H1 (cell line): ENCODE measurements at regions not wholly inside any gene's neighbourhood (a gene's known extent, or its start where the extent isn't known, plus 50 kb on each side); places are given as distances from the start of the nearest gene placed in this dataset.
"Not testable (repeated sequence)": the region's sequence is repeated elsewhere in the genome, so short reads cannot be mapped to it uniquely, and the experiment has no call there.

Experiments
- CTCF ChIA-PET: fragments of 300-600 bp; sonication (Branson Sonifier 250); formaldehyde crosslinking; loops from one replicate; lab custom pipeline; 2021; ENCODE audit not compliant: partially characterized antibody; lab: Charles Lee
- POLR2A ChIA-PET: fragments of 300-600 bp; sonication (Branson Sonifier 250); formaldehyde crosslinking; loops from one replicate; lab custom pipeline; 2021; ENCODE audit warnings: inconsistent platforms; ENCODE audit not compliant: partially characterized antibody; lab: Charles Lee
- DNase-seq, 2 experiments: peaks; one replicate each; pipeline versions ENCODE4 v3.0.0 to v3.0.0-alpha.2; 2010 to 2022; ENCODE audit warnings: low spot score in 2 of 2, low read depth in 1 of 2, mixed read lengths in 1 of 2
- FAIRE-seq: peaks from 2 replicates; lab custom pipeline; 2011; peaks lifted over from hg19 to GRCh38; lab: Jason Lieb, UNC
- H2AFZ ChIP-seq: 2 replicates; pipeline ENCODE4 v1.8.1; 2012; ENCODE audit warnings: low read length, inconsistent platforms
- H2AK5ac ChIP-seq: 2 replicates; pipeline ENCODE4 v1.6.1; 2013; ENCODE audit warnings: low read depth, low read length
- H2BK120ac ChIP-seq: replicated peaks from 2 replicates; pipeline ENCODE3; 2013; ENCODE audit warnings: low read depth, low read length, inconsistent platforms
- H2BK12ac ChIP-seq: 2 replicates; pipeline ENCODE4 v1.6.1; 2013; ENCODE audit warnings: low read depth, low read length
- H2BK15ac ChIP-seq: 2 replicates; pipeline ENCODE4 v1.6.1; 2013; ENCODE audit warnings: low read length
- H2BK20ac ChIP-seq: 2 replicates; pipeline ENCODE4 v1.6.1; 2013; ENCODE audit warnings: low read length
- H2BK5ac ChIP-seq: 2 replicates; pipeline ENCODE4 v1.6.1; 2013; ENCODE audit warnings: low read depth, low read length
- H3K14ac ChIP-seq: 2 replicates; pipeline ENCODE4 v1.6.1; 2013; ENCODE audit warnings: inconsistent platforms; ENCODE audit not compliant: insufficient read length
- H3K18ac ChIP-seq: 2 replicates; pipeline ENCODE4 v1.6.1; 2013; ENCODE audit warnings: low read length; ENCODE audit errors: extremely low read depth
- H3K23ac ChIP-seq: 2 replicates; pipeline ENCODE4 v1.6.1; 2013; ENCODE audit warnings: inconsistent platforms; ENCODE audit not compliant: insufficient read length
- H3K23me2 ChIP-seq: 2 replicates; pipeline ENCODE4 v1.6.1; 2013; ENCODE audit warnings: low read depth, low read length
- H3K27ac ChIP-seq: 2 replicates; pipeline ENCODE4 v1.6.1; 2011; ENCODE audit warnings: low read depth, low read length, inconsistent platforms
- H3K27me3 ChIP-seq, 4 experiments: replicated peaks in 1 of 4; 1 replicate in 1 of 4; 2 replicates in 3 of 4; pipeline versions ENCODE4 v1.6.1 to v1.8.1; 2011 to 2013; ENCODE audit warnings: low read length in 3 of 4, mild to moderate bottlenecking in 3 of 4, inconsistent platforms in 2 of 4, mixed read lengths in 2 of 4, moderate library complexity in 1 of 4; ENCODE audit not compliant: control insufficient read depth in 3 of 4, insufficient read depth in 3 of 4; ENCODE audit errors: extremely low read depth in 1 of 4
- H3K36me3 ChIP-seq, 4 experiments: 2 replicates each; pipeline versions ENCODE4 v1.6.1 to v1.8.1; 2011 to 2013; ENCODE audit warnings: mild to moderate bottlenecking in 4 of 4, low read length in 3 of 4, moderate library complexity in 2 of 4, control low read depth in 1 of 4, inconsistent platforms in 1 of 4; ENCODE audit not compliant: insufficient read depth in 4 of 4, control insufficient read depth in 2 of 4
- H3K4ac ChIP-seq: replicated peaks from 2 replicates; pipeline ENCODE3; 2013; ENCODE audit warnings: low read length, low read depth, mixed read lengths, inconsistent platforms; ENCODE audit not compliant: insufficient read length
- H3K4me1 ChIP-seq, 4 experiments: replicated peaks in 1 of 4; 1 replicate in 1 of 4; 2 replicates in 3 of 4; pipeline versions ENCODE4 v1.6.1 to v1.8.1; 2011 to 2013; ENCODE audit warnings: low read length in 3 of 4, inconsistent platforms in 2 of 4, mixed read lengths in 1 of 4; ENCODE audit not compliant: insufficient read depth in 4 of 4, control insufficient read depth in 3 of 4
- H3K4me2 ChIP-seq, 2 experiments: 2 replicates each; pipeline versions ENCODE4 v1.6.1 to v1.8.1; 2011 to 2013; ENCODE audit warnings: low read depth in 2 of 2, low read length in 2 of 2, control low read depth in 1 of 2, inconsistent platforms in 1 of 2, mild to moderate bottlenecking in 1 of 2; ENCODE audit not compliant: insufficient read depth in 1 of 2
- H3K4me3 ChIP-seq, 4 experiments: fragments of 200-600, 300-600 bp in 1 of 4; sonication (generic), shearing (Covaris generic), sonication (Bioruptor Twin) in 1 of 4; 2 replicates each; pipeline versions ENCODE4 v1.5.1 to v1.8.1; 2011 to 2016; ENCODE audit warnings: low read length in 4 of 4, low read depth in 3 of 4, control low read depth in 2 of 4, inconsistent platforms in 2 of 4, mild to moderate bottlenecking in 2 of 4, mixed read lengths in 1 of 4, moderate library complexity in 1 of 4; ENCODE audit not compliant: insufficient read depth in 2 of 4; ENCODE audit errors: extremely low read depth in 1 of 4
- H3K56ac ChIP-seq: replicated peaks from 2 replicates; pipeline ENCODE3; 2013; ENCODE audit warnings: low read depth, mild to moderate bottlenecking, mixed read lengths, low read length, inconsistent platforms; ENCODE audit not compliant: insufficient read length
- H3K79me1 ChIP-seq: 2 replicates; pipeline ENCODE4 v1.6.1; 2013; ENCODE audit warnings: low read depth, low read length, control low read depth
- H3K79me2 ChIP-seq, 2 experiments: 2 replicates each; pipeline versions ENCODE4 v1.6.1 to v1.8.1; 2012 to 2013; ENCODE audit warnings: low read length in 2 of 2, mild to moderate bottlenecking in 2 of 2, inconsistent platforms in 1 of 2; ENCODE audit not compliant: insufficient read depth in 2 of 2, control insufficient read depth in 1 of 2
- H3K9ac ChIP-seq, 4 experiments: replicated peaks in 1 of 4; 1 replicate in 1 of 4; 2 replicates in 3 of 4; pipeline versions ENCODE4 v1.6.1 to v1.8.1; 2011 to 2013; ENCODE audit warnings: low read depth in 3 of 4, low read length in 3 of 4, control low read depth in 2 of 4, mild to moderate bottlenecking in 2 of 4, moderate library complexity in 2 of 4, inconsistent platforms in 1 of 4; ENCODE audit errors: extremely low read depth in 1 of 4
- H3K9me3 ChIP-seq, 2 experiments: 2 replicates each; pipeline versions ENCODE4 v1.6.1 to v1.8.1; 2012 to 2013; ENCODE audit warnings: mild to moderate bottlenecking in 2 of 2, moderate library complexity in 2 of 2, control low read depth in 1 of 2, inconsistent platforms in 1 of 2, low read depth in 1 of 2, low read length in 1 of 2, mixed read lengths in 1 of 2; ENCODE audit not compliant: insufficient read depth in 2 of 2
- H4K20me1 ChIP-seq, 2 experiments: replicated peaks in 1 of 2; 2 replicates each; pipeline versions ENCODE3 to v1.8.1; 2011 to 2013; ENCODE audit warnings: inconsistent platforms in 2 of 2, low read length in 2 of 2, mild to moderate bottlenecking in 1 of 2; ENCODE audit not compliant: insufficient read depth in 2 of 2, control insufficient read depth in 1 of 2
- H4K5ac ChIP-seq: 2 replicates; pipeline ENCODE4 v1.6.1; 2013; ENCODE audit warnings: low read length, low read depth, mixed read lengths, inconsistent platforms; ENCODE audit not compliant: insufficient read length
- H4K8ac ChIP-seq: 2 replicates; pipeline ENCODE4 v1.8.0; 2013; ENCODE audit warnings: mild to moderate bottlenecking, moderate library complexity, low read length, inconsistent platforms; ENCODE audit not compliant: insufficient read depth; ENCODE audit errors: extremely low read depth
- H4K91ac ChIP-seq: replicated peaks from 2 replicates; pipeline ENCODE3; 2013; ENCODE audit warnings: low read length, mixed read lengths, inconsistent platforms; ENCODE audit not compliant: insufficient read length
- WGBS, 2 experiments: shearing (Covaris generic) in 1 of 2; methylation state at CpG; one replicate each; pipeline versions ENCODE4 v1.1.6 to v1.1.7; 2013 to 2015; ENCODE audit warnings: low lambda C conversion rate in 2 of 2, mixed read lengths in 2 of 2, inconsistent platforms in 1 of 2, low coverage in 1 of 2, missing lambda C conversion rate in 1 of 2; ENCODE audit not compliant: insufficient replicate concordance in 2 of 2, insufficient coverage in 1 of 2, insufficient read length in 1 of 2; ENCODE audit errors: extremely low coverage in 1 of 2, missing lambda C conversion rate in 1 of 2; 5-methylcytosine and 5-hydroxymethylcytosine counted together

GRCh38 chr21:32071620-32072019, 198.8 kb downstream of the HUNK start:
- not testable (repeated sequence) for H3K79me2 ChIP-seq, FAIRE-seq, H3K4me3 ChIP-seq, H2BK20ac ChIP-seq, H3K23ac ChIP-seq, H3K4me1 ChIP-seq, H2AFZ ChIP-seq, H2AK5ac ChIP-seq, H2BK12ac ChIP-seq, H3K9ac ChIP-seq, H3K4me2 ChIP-seq, H2BK5ac ChIP-seq, H3K23me2 ChIP-seq, H2BK15ac ChIP-seq, H4K8ac ChIP-seq, H3K4ac ChIP-seq, H3K36me3 ChIP-seq, H3K56ac ChIP-seq, DNase-seq, H3K14ac ChIP-seq, H4K5ac ChIP-seq, H4K20me1 ChIP-seq, H2BK120ac ChIP-seq, H4K91ac ChIP-seq, H3K27ac ChIP-seq, H3K9me3 ChIP-seq, H3K79me1 ChIP-seq, H3K18ac ChIP-seq, H3K27me3 ChIP-seq
- ChIA-PET CTCF (interaction anchor here (1.4 kb wide), 1 partner anchor 28 kb away, joined by 3 read pairs; no protein-coding TSS in a partner anchor), POLR2A (interaction anchor here (0.6 kb wide), 1 partner anchor 790 kb away, joined by 3 read pairs; no protein-coding TSS in a partner anchor)
- 83% methylated on average over 2 of the region's 2 CpGs; no CpG with 5 or more reads in 1 of the 2 experiments for WGBS, 2 experiments
